ENCODE measurements at regions not wholly inside any gene's neighbourhood (a gene's known extent, or its start where the extent isn't known, plus 50 kb on each side); places are given as distances from the start of the nearest gene placed in this dataset.

GRCh38 chr14:103259184-103259583 is 74.9 kb upstream of the EIF5 start:
- H3K4ac ChIP-seq (ENCODE audit: low read depth, low read length) = no peak overlapping the region
- H2BK20ac ChIP-seq (ENCODE audit: low read depth, low read length) = no peak overlapping the region
- H3K27me3 ChIP-seq (ENCODE audit: control insufficient read depth, insufficient read depth, low read length) = peaks cover 4% of the 10 kb centered on the region
- ChIA-PET CTCF (no interaction called here), POLR2A (ENCODE audit: unreplicated experiment) (no interaction called here)
- no peak overlapping the region for H3K14ac ChIP-seq (replicated peaks; ENCODE audit: low read depth, low read length)
- dilution Hi-C loops (cut with HindIII; ENCODE audit: low sequenced_read_pairs, unreplicated experiment) = no loop called here
- no peak overlapping the region for H2AK5ac ChIP-seq (ENCODE audit: low read depth, low read length)
- H2BK120ac ChIP-seq (ENCODE audit: low read depth, low read length) = no peak overlapping the region
- H3K9ac ChIP-seq (ENCODE audit: low read depth, low read length) = no peak overlapping the region
- no peak overlapping the region for H3K4me3 ChIP-seq (ENCODE audit: insufficient read depth, low read depth, low read length)
- in situ Hi-C loops (cut with MboI; ENCODE audit: low sequenced_read_pairs) = no loop called here
- no peaks in the 10 kb centered on the region for H3K79me1 ChIP-seq (ENCODE audit: low read depth in 1 of 2, low read length in 2 of 2)
- H3K18ac ChIP-seq (ENCODE audit: low read depth, low read length) = no peak overlapping the region
- no peak overlapping the region for H3K4me2 ChIP-seq (ENCODE audit: low read depth, low read length)
- no peaks in the 10 kb centered on the region for H4K20me1 ChIP-seq (ENCODE audit: insufficient read depth, low read length)
- no peak overlapping the region for H2BK5ac ChIP-seq (ENCODE audit: low read depth, low read length, poor library complexity, severe bottlenecking)
- no peaks in the 10 kb centered on the region for H3K36me3 ChIP-seq (ENCODE audit: control insufficient read depth, insufficient read depth, low read length)
- H3K9me3 ChIP-seq (ENCODE audit: control insufficient read depth, insufficient read depth, low read length) = peaks cover 5% of the 10 kb centered on the region
- no peak overlapping the region for H4K91ac ChIP-seq (ENCODE audit: insufficient read depth, low read depth, low read length)
- no peak overlapping the region for H4K5ac ChIP-seq (ENCODE audit: low read depth, low read length)
- DNase-seq = no peak
- TF ChIP-seq CHD1 (IDR thresholded peaks at IDR 0.05; ENCODE audit: low read depth, low read length) (no peak), MXI1 (IDR thresholded peaks at IDR 0.05; ENCODE audit: borderline replicate concordance, low read depth, low read length) (no peak), BHLHE40 (IDR thresholded peaks at IDR 0.05; ENCODE audit: low read depth, low read length) (no peak), SMC3 (IDR thresholded peaks at IDR 0.05; ENCODE audit: low read depth, low read length) (no peak), MAFK (IDR thresholded peaks at IDR 0.05; ENCODE audit: low read depth, low read length) (no peak), POLR2A (IDR thresholded peaks at IDR 0.05; ENCODE audit: low read depth, low read length) (no peak), RFX5 (IDR thresholded peaks at IDR 0.05; ENCODE audit: low read depth, low read length) (no peak), CEBPB (IDR thresholded peaks at IDR 0.05; ENCODE audit: low read depth, low read length) (no peak), MAZ (IDR thresholded peaks at IDR 0.05; ENCODE audit: borderline replicate concordance, low read depth, low read length) (no peak), RCOR1 (IDR thresholded peaks at IDR 0.05; ENCODE audit: insufficient replicate concordance, low read length) (no peak)
- H4K8ac ChIP-seq (ENCODE audit: low read depth in 2 of 2, low read length in 2 of 2) = no peak overlapping the region
- no TSS peak for BruUV-seq (replicated peaks)
- ATAC-seq (ENCODE audit: low read depth) = no peak
- H2AK9ac ChIP-seq (replicated peaks; ENCODE audit: low read depth, low read length, poor library complexity) = no peak overlapping the region
- intact Hi-C loops (cut with micrococcal nuclease) = no loop called here
- WGBS, 2 experiments (ENCODE audit: extremely low coverage in 2 of 2, insufficient read length in 1 of 2) = no CpG with 5 or more reads among the region's 10 CpGs
- H3K9me1 ChIP-seq (ENCODE audit: insufficient read depth, low read length) = no peaks in the 10 kb centered on the region
- H2BK15ac ChIP-seq (ENCODE audit: low read depth, low read length) = no peak overlapping the region
- H3K23ac ChIP-seq (ENCODE audit: low read depth, low read length) = no peak overlapping the region
- H3K56ac ChIP-seq (ENCODE audit: extremely low read depth, insufficient read depth, low read length) = no peak overlapping the region
- H2AFZ ChIP-seq (replicated peaks; ENCODE audit: low read length, poor library complexity) = no peak overlapping the region
- no peaks in the 10 kb centered on the region for H3K4me1 ChIP-seq (ENCODE audit: control insufficient read depth, insufficient read depth, low read length)
- H3K27ac ChIP-seq (ENCODE audit: insufficient read depth, low read length) = no peak overlapping the region
